GM23338 (cell line): ENCODE measurements at regions not wholly inside any gene's neighbourhood (a gene's known extent, or its start where the extent isn't known, plus 50 kb on each side); places are given as distances from the start of the nearest gene placed in this dataset.

Experiments used
- ATAC-seq: fragments of 200-7000 bp; cut with Tn5 transposase; 3 replicates; pipeline ENCODE4 v1.9.1; 2020
- DNase-seq: peaks from one replicate; pipeline ENCODE4 v3.0.0-alpha.2; 2015; ENCODE audit warnings: low spot score
- H2AFZ ChIP-seq: fragments of 200-600 bp; sonication (generic); 2 replicates; pipeline ENCODE4 v1.8.0; 2016; ENCODE audit warnings: antibody characterized with exemption, mild to moderate bottlenecking, moderate library complexity
- H3F3A ChIP-seq: fragments of 200-600 bp; sonication (generic); replicated peaks from 2 replicates; pipeline ENCODE4 v1.8.0; 2017; ENCODE audit warnings: antibody characterized with exemption, mixed run types, low read depth
- H3K27ac ChIP-seq: fragments of 200-600 bp; sonication (generic); 2 replicates; pipeline ENCODE4 v1.6.1; 2016; ENCODE audit warnings: low read depth
- H3K27me3 ChIP-seq: fragments of 200-600 bp; sonication (generic); 2 replicates; pipeline ENCODE4 v1.8.0; 2016; ENCODE audit warnings: mild to moderate bottlenecking, mixed run types, moderate library complexity; ENCODE audit not compliant: insufficient read depth
- H3K36me3 ChIP-seq: fragments of 200-600 bp; sonication (generic); 2 replicates; pipeline ENCODE4 v1.8.0; 2016; ENCODE audit warnings: mild to moderate bottlenecking; ENCODE audit not compliant: insufficient read depth
- H3K4me1 ChIP-seq: fragments of 200-600 bp; sonication (generic); 2 replicates; pipeline ENCODE4 v1.8.0; 2016; ENCODE audit warnings: mild to moderate bottlenecking, moderate library complexity; ENCODE audit not compliant: insufficient read depth
- H3K4me2 ChIP-seq: fragments of 200-600 bp; sonication (generic); 2 replicates; pipeline ENCODE4 v1.7.1; 2017; ENCODE audit warnings: mixed run types
- H3K4me3 ChIP-seq: fragments of 200-600 bp; sonication (generic); 2 replicates; pipeline ENCODE4 v1.6.1; 2016; ENCODE audit warnings: mixed run types
- H3K79me2 ChIP-seq: fragments of 200-600 bp; sonication (generic); replicated peaks from 2 replicates; pipeline ENCODE4 v1.8.0; 2017; ENCODE audit warnings: mild to moderate bottlenecking; ENCODE audit not compliant: insufficient read depth
- H3K9me2 ChIP-seq: fragments of 200-600 bp; sonication (generic); 2 replicates; pipeline ENCODE4 v1.8.0; 2017; ENCODE audit not compliant: insufficient read depth
- H4K20me1 ChIP-seq: fragments of 200-600 bp; sonication (generic); replicated peaks from 2 replicates; pipeline ENCODE4 v1.8.0; 2017; ENCODE audit warnings: mild to moderate bottlenecking; ENCODE audit not compliant: insufficient read depth
- H3K27ac Mint-ChIP-seq: 2 replicates; pipeline ENCODE4 v1.8.0; 2020; ENCODE audit warnings: inconsistent platforms, mild to moderate bottlenecking, moderate library complexity, mixed read lengths
- H3K27me3 Mint-ChIP-seq: 3 replicates; pipeline ENCODE4 v1.8.0; 2022; ENCODE audit warnings: low read depth, mild to moderate bottlenecking, moderate library complexity, mixed read lengths, inconsistent platforms; ENCODE audit not compliant: insufficient read depth, poor library complexity
- H3K36me3 Mint-ChIP-seq: 3 replicates; pipeline ENCODE4 v1.8.0; 2021; ENCODE audit warnings: low read depth, mild to moderate bottlenecking, inconsistent platforms, moderate library complexity, mixed read lengths
- H3K4me1 Mint-ChIP-seq: 3 replicates; pipeline ENCODE4 v1.8.0; 2020; ENCODE audit warnings: mild to moderate bottlenecking, inconsistent platforms, mixed read lengths
- H3K4me3 Mint-ChIP-seq: 3 replicates; pipeline ENCODE4 v1.8.0; 2021; ENCODE audit warnings: moderate library complexity, mild to moderate bottlenecking, inconsistent platforms, mixed read lengths
- H3K9me3 Mint-ChIP-seq: 3 replicates; pipeline ENCODE4 v1.8.0; 2020; ENCODE audit warnings: moderate library complexity, mild to moderate bottlenecking, inconsistent platforms, mixed read lengths
- CREB1 ChIP-seq: fragments of 250-450 bp; sonication (Bioruptor Pico); IDR thresholded peaks from 2 replicates; pipeline ENCODE4 v1.5.0; 2020; ENCODE audit warnings: low read depth, mild to moderate bottlenecking, moderate library complexity
- CTCF ChIP-seq, 2 experiments: fragments of 200-600 bp in 1 of 2; sonication (generic) in 1 of 2; conservative IDR thresholded peaks; 2 replicates each; pipeline versions ENCODE4 v1.5.1 to v1.6.1; 2016 to 2017; ENCODE audit warnings: antibody characterized with exemption in 2 of 2, low read depth in 2 of 2, mild to moderate bottlenecking in 2 of 2, moderate library complexity in 1 of 2
- ETS1 ChIP-seq: IDR thresholded peaks from 2 replicates; pipeline ENCODE4 v1.6.1; 2016; ENCODE audit warnings: antibody characterized with exemption
- EZH2 ChIP-seq: fragments of 200-600 bp; sonication (generic); IDR thresholded peaks from one replicate; pipeline ENCODE4 v1.8.0; 2017; ENCODE audit warnings: antibody characterized with exemption, mild to moderate bottlenecking, low read depth; ENCODE audit not compliant: unreplicated experiment
- EZH2phosphoT487 ChIP-seq: fragments of 200-600 bp; sonication (generic); IDR thresholded peaks from one replicate; pipeline ENCODE4 v1.8.1; 2018; ENCODE audit warnings: antibody characterized with exemption; ENCODE audit not compliant: unreplicated experiment
- NANOG ChIP-seq: IDR thresholded peaks from 2 replicates; pipeline ENCODE4 v1.6.1; 2016; ENCODE audit warnings: antibody characterized with exemption, borderline replicate concordance
- ZNF462 ChIP-seq: fragments of 250-450 bp; sonication (Bioruptor Pico); IDR thresholded peaks from 2 replicates; pipeline ENCODE4 v1.5.0; 2020; ENCODE audit warnings: mild to moderate bottlenecking, moderate library complexity

- Mint-ChIP-seq H3K36me3 (no peaks in the 10 kb centered on the region), H3K9me3 (peaks cover 2% of the 10 kb centered on the region; the same call in 1 of the 3 replicates), H3K27ac (no peak overlapping the region), H3K4me3 (no peak overlapping the region), H3K27me3 (peaks cover 2% of the 10 kb centered on the region), H3K4me1 (no peaks in the 10 kb centered on the region)
- peak; percentile 23 for DNase-seq
- no peaks in the 10 kb centered on the region for H3K36me3 ChIP-seq
- peak overlapping the region; percentile 86 for H2AFZ ChIP-seq
- no peak for ATAC-seq
- no peak overlapping the region for H3K27ac ChIP-seq
- H3F3A ChIP-seq: no peaks in the 10 kb centered on the region
- H3K4me1 ChIP-seq: no peaks in the 10 kb centered on the region
- H3K4me2 ChIP-seq: no peak overlapping the region
- H3K4me3 ChIP-seq: no peak overlapping the region
- no peaks in the 10 kb centered on the region for H3K27me3 ChIP-seq
- H3K9me2 ChIP-seq: peaks cover 5% of the 10 kb centered on the region; the same call in 1 of the 2 replicates
- no peaks in the 10 kb centered on the region for H3K79me2 ChIP-seq
- H4K20me1 ChIP-seq: no peaks in the 10 kb centered on the region
- TF ChIP-seq ETS1: no peak
- TF ChIP-seq NANOG: no peak
- no peak for TF ChIP-seq CTCF (conservative IDR thresholded peaks at IDR 0.05; ENCODE audit: low read depth in 2 of 2)
- TF ChIP-seq CREB1 (CRISPR knock-in tag): no peak
- no peak for TF ChIP-seq ZNF462 (CRISPR knock-in tag)
- TF ChIP-seq EZH2phosphoT487: no peak
- no peak for TF ChIP-seq EZH2
Measured at GRCh38 chr9:31848505-31849285, 535.7 kb upstream of the ACO1 start.
